ENCODE measurements at regions not wholly inside any gene's neighbourhood (a gene's known extent, or its start where the extent isn't known, plus 50 kb on each side); places are given as distances from the start of the nearest gene placed in this dataset.

DNA sequence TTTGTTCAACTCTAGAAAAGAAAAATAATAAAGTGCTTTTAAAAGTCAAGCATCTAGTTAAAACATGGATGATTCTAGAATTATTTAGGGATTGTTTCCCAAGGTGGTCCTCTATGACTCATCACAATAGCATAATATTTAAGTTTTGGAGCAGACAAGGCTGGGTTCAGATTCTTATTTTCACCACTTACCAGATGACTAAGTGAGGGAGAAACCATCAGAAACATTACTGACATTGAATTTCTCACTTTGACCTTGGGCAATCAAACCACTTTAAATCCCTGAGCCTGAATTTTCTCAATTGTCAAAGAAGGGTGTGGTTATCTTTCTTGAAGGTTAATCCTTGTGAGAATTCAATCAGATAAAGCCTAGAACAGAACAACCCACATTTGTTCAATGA, 102.5 kb upstream of the PTGFR start:
- Histone ChIP-seq H3K27ac (ENCODE audit: low read depth, low read length) (no peak overlapping the region), H2AFZ (ENCODE audit: low read depth, low read length, severe bottlenecking) (no peak overlapping the region)

DNA sequence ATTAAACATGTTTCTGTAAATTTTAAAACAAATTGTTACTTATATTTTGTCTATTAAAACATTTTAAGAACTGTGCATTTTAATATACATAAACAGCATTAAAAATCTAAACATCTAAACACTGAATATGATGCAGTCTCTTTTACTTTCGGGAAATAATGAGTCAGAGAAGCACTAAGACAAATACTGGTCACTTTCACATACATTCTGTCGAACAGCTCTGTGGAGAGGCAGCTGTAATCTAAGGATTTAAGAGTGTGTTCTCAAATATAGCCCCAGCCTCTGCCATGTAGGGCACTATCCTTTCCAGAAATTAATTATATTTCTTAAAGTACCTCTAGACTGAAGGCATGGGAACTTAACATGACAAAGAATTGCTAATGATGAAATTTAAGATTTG, 89.6 kb upstream of the PTGFR start:
- H3K4me3 ChIP-seq (ENCODE audit: insufficient read depth, low read length, poor library complexity, severe bottlenecking) = no peak overlapping the region
- no peaks in the 10 kb centered on the region for H3K36me3 ChIP-seq (ENCODE audit: low read length)
- no peak overlapping the region for H2AFZ ChIP-seq (ENCODE audit: low read depth, low read length, severe bottlenecking)
- no peaks in the 10 kb centered on the region for H3K79me2 ChIP-seq (ENCODE audit: insufficient read depth, low read length)
- H4K20me1 ChIP-seq (ENCODE audit: low read depth, low read length) = no peaks in the 10 kb centered on the region
- H3K27ac ChIP-seq (ENCODE audit: low read depth, low read length) = no peak overlapping the region
- H3F3A ChIP-seq (ENCODE audit: insufficient read depth) = no peaks in the 10 kb centered on the region
- no peak for TF ChIP-seq EZH2phosphoT487 (conservative IDR thresholded peaks at IDR 0.05; ENCODE audit: low read length)
- TF ChIP-seq, protein P1, sequence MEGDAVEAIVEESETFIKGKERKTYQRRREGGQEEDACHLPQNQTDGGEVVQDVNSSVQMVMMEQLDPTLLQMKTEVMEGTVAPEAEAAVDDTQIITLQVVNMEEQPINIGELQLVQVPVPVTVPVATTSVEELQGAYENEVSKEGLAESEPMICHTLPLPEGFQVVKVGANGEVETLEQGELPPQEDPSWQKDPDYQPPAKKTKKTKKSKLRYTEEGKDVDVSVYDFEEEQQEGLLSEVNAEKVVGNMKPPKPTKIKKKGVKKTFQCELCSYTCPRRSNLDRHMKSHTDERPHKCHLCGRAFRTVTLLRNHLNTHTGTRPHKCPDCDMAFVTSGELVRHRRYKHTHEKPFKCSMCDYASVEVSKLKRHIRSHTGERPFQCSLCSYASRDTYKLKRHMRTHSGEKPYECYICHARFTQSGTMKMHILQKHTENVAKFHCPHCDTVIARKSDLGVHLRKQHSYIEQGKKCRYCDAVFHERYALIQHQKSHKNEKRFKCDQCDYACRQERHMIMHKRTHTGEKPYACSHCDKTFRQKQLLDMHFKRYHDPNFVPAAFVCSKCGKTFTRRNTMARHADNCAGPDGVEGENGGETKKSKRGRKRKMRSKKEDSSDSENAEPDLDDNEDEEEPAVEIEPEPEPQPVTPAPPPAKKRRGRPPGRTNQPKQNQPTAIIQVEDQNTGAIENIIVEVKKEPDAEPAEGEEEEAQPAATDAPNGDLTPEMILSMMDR (IDR thresholded peaks at IDR 0.05; ENCODE audit: insufficient read depth, low read length, poor library complexity, severe bottlenecking) = no peak
- H3K9me3 ChIP-seq (ENCODE audit: insufficient read depth, low read length) = no peaks in the 10 kb centered on the region
- H3K9ac ChIP-seq (ENCODE audit: low read length) = no peak overlapping the region
- no peak overlapping the region for H3K4me2 ChIP-seq (ENCODE audit: low read depth, low read length, poor library complexity, severe bottlenecking)
- no peaks in the 10 kb centered on the region for H3K27me3 ChIP-seq (ENCODE audit: low read length)
- H3K9me2 ChIP-seq (replicated peaks; ENCODE audit: insufficient read depth, low read length) = no peaks in the 10 kb centered on the region

More for the DNA sequence above, 102.5 kb upstream of the PTGFR start:
- Histone ChIP-seq H4K20me1 (ENCODE audit: low read depth, low read length) (no peaks in the 10 kb centered on the region), H3F3A (ENCODE audit: insufficient read depth) (no peaks in the 10 kb centered on the region), H3K9ac (ENCODE audit: low read length) (no peak overlapping the region), H3K27me3 (ENCODE audit: low read length) (no peaks in the 10 kb centered on the region), H3K36me3 (ENCODE audit: low read length) (no peaks in the 10 kb centered on the region), H3K4me3 (ENCODE audit: insufficient read depth, low read length, poor library complexity, severe bottlenecking) (no peak overlapping the region), H3K9me2 (replicated peaks; ENCODE audit: insufficient read depth, low read length) (no peaks in the 10 kb centered on the region), H3K9me3 (ENCODE audit: insufficient read depth, low read length) (no peaks in the 10 kb centered on the region), H3K79me2 (ENCODE audit: insufficient read depth, low read length) (no peaks in the 10 kb centered on the region), H3K4me2 (ENCODE audit: low read depth, low read length, poor library complexity, severe bottlenecking) (no peak overlapping the region)
- TF ChIP-seq, protein P1 (IDR thresholded peaks at IDR 0.05; ENCODE audit: insufficient read depth, low read length, poor library complexity, severe bottlenecking) = no peak
- no peak for TF ChIP-seq EZH2phosphoT487 (conservative IDR thresholded peaks at IDR 0.05; ENCODE audit: low read length)

DNA sequence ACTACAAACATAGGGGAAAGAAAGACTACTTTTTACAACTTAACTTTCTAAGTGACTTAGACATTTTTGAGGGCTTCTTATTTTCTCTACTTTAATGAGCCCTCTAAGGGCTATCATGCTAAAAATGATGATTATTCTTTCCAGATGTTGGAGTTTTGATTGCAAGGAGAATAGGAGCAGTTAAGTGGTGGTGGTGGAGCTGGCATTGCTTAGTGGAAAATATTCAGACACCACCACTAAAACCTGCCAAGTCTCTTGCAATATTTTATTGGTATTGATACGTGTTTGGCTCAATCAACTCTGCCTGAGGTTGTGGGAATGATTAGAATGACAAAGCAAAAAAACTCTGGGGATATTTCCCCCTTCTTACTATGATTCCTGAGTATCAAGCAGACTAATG, 82.6 kb upstream of the PTGFR start:
- TF ChIP-seq, protein P1 (IDR thresholded peaks at IDR 0.05; ENCODE audit: insufficient read depth, low read length, poor library complexity, severe bottlenecking) = no peak
- TF ChIP-seq EZH2phosphoT487 (conservative IDR thresholded peaks at IDR 0.05; ENCODE audit: low read length) = no peak
- no peaks in the 10 kb centered on the region for H3K36me3 ChIP-seq (ENCODE audit: low read length)
- H2AFZ ChIP-seq (ENCODE audit: low read depth, low read length, severe bottlenecking) = no peak overlapping the region
- no peaks in the 10 kb centered on the region for H4K20me1 ChIP-seq (ENCODE audit: low read depth, low read length)
- H3K9me3 ChIP-seq (ENCODE audit: insufficient read depth, low read length) = no peaks in the 10 kb centered on the region
- no peak overlapping the region for H3K4me2 ChIP-seq (ENCODE audit: low read depth, low read length, poor library complexity, severe bottlenecking)
- H3K4me3 ChIP-seq (ENCODE audit: insufficient read depth, low read length, poor library complexity, severe bottlenecking) = no peak overlapping the region
- H3K9me2 ChIP-seq (replicated peaks; ENCODE audit: insufficient read depth, low read length) = no peaks in the 10 kb centered on the region
- H3F3A ChIP-seq (ENCODE audit: insufficient read depth) = no peaks in the 10 kb centered on the region
- H3K27me3 ChIP-seq (ENCODE audit: low read length) = no peaks in the 10 kb centered on the region
- H3K79me2 ChIP-seq (ENCODE audit: insufficient read depth, low read length) = no peaks in the 10 kb centered on the region
- H3K27ac ChIP-seq (ENCODE audit: low read depth, low read length) = no peak overlapping the region
- H3K9ac ChIP-seq (ENCODE audit: low read length) = no peak overlapping the region
